ENCODE measurements at regions not wholly inside any gene's neighbourhood (a gene's known extent, or its start where the extent isn't known, plus 50 kb on each side); places are given as distances from the start of the nearest gene placed in this dataset.
A peak's percentile ranks its signal among the peaks of the same experiment; 100 is the strongest.

DNA sequence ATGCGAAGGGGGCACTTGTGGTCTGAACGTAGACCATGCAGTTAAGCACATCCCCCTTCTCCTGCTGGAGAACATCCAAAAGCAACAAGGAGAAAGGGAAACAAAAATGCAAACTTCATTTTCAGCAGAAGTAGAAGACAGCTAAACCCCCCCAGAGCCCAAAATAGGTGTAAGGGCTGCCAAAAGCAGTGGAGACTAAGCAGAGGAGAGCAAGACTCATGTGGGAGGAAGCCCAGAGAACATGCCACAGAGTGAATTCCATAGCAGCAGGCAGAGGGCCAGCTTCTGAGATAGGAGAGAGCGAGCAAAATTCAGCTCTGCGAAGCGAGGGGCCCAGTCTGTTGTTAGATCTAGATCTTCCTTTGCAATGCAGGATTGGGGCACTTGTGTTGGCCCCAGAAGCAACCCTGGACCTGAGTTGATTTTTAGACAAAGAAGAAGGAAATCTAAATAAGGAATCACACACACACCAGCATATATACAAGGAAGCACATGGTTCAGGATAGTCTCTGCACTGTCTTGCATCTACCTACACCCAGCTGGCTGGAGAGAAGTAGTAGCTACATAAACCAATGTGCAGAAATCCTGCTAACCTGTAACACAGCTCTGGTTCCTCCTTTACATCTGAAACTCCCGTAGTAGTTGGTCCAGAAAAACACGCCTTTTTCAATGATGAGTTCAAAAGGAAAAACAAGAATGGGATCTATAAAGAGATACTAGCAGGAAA lies 199.6 kb downstream of the SPRY2 start:
- no peak overlapping the region for H3K27ac Mint-ChIP-seq

More for the DNA sequence above, 199.6 kb downstream of the SPRY2 start:
- Mint-ChIP-seq H3K9me3 (no peaks in the 10 kb centered on the region; the same call in 2 of the 3 replicates), H3K4me3 (no peak overlapping the region), H3K36me3 (ENCODE audit: low read depth) (no peaks in the 10 kb centered on the region), H3K27me3 (ENCODE audit: insufficient read depth, low read depth, poor library complexity) (peaks cover 2% of the 10 kb centered on the region), H3K4me1 (peaks cover 18% of the 10 kb centered on the region)
- Histone ChIP-seq H3K4me3 (no peak overlapping the region), H3K9me2 (ENCODE audit: insufficient read depth) (no peaks in the 10 kb centered on the region), H4K20me1 (replicated peaks; ENCODE audit: insufficient read depth) (no peaks in the 10 kb centered on the region), H3K27me3 (ENCODE audit: insufficient read depth) (no peaks in the 10 kb centered on the region), H2AFZ (peak overlapping the region; percentile 90; the same call in 1 of the 2 replicates), H3K36me3 (ENCODE audit: insufficient read depth) (no peaks in the 10 kb centered on the region), H3K4me1 (ENCODE audit: insufficient read depth) (peaks cover 12% of the 10 kb centered on the region), H3K27ac (ENCODE audit: low read depth) (no peak overlapping the region), H3K4me2 (no peak overlapping the region), H3K79me2 (replicated peaks; ENCODE audit: insufficient read depth) (no peaks in the 10 kb centered on the region), H3F3A (replicated peaks; ENCODE audit: low read depth) (no peaks in the 10 kb centered on the region)
- DNase-seq (ENCODE audit: low spot score) (no peak), ATAC-seq (peak; percentile 73)
- TF ChIP-seq, protein P1, sequence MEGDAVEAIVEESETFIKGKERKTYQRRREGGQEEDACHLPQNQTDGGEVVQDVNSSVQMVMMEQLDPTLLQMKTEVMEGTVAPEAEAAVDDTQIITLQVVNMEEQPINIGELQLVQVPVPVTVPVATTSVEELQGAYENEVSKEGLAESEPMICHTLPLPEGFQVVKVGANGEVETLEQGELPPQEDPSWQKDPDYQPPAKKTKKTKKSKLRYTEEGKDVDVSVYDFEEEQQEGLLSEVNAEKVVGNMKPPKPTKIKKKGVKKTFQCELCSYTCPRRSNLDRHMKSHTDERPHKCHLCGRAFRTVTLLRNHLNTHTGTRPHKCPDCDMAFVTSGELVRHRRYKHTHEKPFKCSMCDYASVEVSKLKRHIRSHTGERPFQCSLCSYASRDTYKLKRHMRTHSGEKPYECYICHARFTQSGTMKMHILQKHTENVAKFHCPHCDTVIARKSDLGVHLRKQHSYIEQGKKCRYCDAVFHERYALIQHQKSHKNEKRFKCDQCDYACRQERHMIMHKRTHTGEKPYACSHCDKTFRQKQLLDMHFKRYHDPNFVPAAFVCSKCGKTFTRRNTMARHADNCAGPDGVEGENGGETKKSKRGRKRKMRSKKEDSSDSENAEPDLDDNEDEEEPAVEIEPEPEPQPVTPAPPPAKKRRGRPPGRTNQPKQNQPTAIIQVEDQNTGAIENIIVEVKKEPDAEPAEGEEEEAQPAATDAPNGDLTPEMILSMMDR (conservative IDR thresholded peaks at IDR 0.05; ENCODE audit: low read depth in 2 of 2) = no peak
- TF ChIP-seq ZNF462 (CRISPR knock-in tag; IDR thresholded peaks at IDR 0.05) = peak; percentile 58
- TF ChIP-seq, protein P2, sequence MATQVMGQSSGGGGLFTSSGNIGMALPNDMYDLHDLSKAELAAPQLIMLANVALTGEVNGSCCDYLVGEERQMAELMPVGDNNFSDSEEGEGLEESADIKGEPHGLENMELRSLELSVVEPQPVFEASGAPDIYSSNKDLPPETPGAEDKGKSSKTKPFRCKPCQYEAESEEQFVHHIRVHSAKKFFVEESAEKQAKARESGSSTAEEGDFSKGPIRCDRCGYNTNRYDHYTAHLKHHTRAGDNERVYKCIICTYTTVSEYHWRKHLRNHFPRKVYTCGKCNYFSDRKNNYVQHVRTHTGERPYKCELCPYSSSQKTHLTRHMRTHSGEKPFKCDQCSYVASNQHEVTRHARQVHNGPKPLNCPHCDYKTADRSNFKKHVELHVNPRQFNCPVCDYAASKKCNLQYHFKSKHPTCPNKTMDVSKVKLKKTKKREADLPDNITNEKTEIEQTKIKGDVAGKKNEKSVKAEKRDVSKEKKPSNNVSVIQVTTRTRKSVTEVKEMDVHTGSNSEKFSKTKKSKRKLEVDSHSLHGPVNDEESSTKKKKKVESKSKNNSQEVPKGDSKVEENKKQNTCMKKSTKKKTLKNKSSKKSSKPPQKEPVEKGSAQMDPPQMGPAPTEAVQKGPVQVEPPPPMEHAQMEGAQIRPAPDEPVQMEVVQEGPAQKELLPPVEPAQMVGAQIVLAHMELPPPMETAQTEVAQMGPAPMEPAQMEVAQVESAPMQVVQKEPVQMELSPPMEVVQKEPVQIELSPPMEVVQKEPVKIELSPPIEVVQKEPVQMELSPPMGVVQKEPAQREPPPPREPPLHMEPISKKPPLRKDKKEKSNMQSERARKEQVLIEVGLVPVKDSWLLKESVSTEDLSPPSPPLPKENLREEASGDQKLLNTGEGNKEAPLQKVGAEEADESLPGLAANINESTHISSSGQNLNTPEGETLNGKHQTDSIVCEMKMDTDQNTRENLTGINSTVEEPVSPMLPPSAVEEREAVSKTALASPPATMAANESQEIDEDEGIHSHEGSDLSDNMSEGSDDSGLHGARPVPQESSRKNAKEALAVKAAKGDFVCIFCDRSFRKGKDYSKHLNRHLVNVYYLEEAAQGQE (IDR thresholded peaks at IDR 0.05; ENCODE audit: unreplicated experiment) = no peak
- TF ChIP-seq, protein P3, sequence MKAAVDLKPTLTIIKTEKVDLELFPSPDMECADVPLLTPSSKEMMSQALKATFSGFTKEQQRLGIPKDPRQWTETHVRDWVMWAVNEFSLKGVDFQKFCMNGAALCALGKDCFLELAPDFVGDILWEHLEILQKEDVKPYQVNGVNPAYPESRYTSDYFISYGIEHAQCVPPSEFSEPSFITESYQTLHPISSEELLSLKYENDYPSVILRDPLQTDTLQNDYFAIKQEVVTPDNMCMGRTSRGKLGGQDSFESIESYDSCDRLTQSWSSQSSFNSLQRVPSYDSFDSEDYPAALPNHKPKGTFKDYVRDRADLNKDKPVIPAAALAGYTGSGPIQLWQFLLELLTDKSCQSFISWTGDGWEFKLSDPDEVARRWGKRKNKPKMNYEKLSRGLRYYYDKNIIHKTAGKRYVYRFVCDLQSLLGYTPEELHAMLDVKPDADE (IDR thresholded peaks at IDR 0.05) = no peak
- TF ChIP-seq CREB1 (CRISPR knock-in tag; IDR thresholded peaks at IDR 0.05; ENCODE audit: low read depth) = no peak
- TF ChIP-seq EZH2phosphoT487 (IDR thresholded peaks at IDR 0.05; ENCODE audit: unreplicated experiment) = no peak

Data from GM23338 (cell line).